Astrocyte of the spinal cord (primary cell): ENCODE measurements at regions not wholly inside any gene's neighbourhood (a gene's known extent, or its start where the extent isn't known, plus 50 kb on each side); places are given as distances from the start of the nearest gene placed in this dataset.

Experiments used
- DNase-seq: peaks from one replicate; pipeline ENCODE4 v3.0.0; 2011; ENCODE audit warnings: low read depth, low spot score
- H3K4me3 ChIP-seq: 2 replicates; pipeline ENCODE4 v1.5.1; 2011; ENCODE audit warnings: low read depth, mild to moderate bottlenecking, low read length, moderate library complexity
- in situ Hi-C: cut with HindIII; loops from 2 replicates; pipeline ENCODE4 v1.10.0; 2017; ENCODE audit warnings: low sequenced_read_pairs
- TF ChIP-seq, protein P1 (sequence below): IDR thresholded peaks from 2 replicates; pipeline ENCODE4 v1.5.1; 2012; ENCODE audit warnings: low read depth, mild to moderate bottlenecking, low read length, inconsistent platforms

DNA sequence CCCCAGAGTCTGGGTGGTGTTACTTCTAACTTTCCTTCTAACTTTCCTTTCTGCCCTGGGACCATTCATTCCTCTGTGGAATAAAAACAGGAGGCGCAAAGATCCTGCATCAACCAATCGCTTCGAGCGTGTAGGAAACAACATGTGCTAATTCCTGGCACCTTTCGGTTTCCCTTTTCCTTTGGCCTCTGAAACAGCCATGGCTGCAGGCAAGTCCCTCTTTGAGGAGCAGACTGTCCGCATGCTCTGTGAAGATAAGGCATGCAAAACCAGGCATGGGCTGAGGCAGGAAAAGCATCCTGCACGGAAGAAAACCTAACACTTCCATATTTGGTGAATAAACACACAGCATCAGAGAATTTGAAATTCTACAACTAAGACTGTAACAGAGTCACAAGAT lies 128.3 kb downstream of the HSD17B3 start:
- TF ChIP-seq, protein P1, sequence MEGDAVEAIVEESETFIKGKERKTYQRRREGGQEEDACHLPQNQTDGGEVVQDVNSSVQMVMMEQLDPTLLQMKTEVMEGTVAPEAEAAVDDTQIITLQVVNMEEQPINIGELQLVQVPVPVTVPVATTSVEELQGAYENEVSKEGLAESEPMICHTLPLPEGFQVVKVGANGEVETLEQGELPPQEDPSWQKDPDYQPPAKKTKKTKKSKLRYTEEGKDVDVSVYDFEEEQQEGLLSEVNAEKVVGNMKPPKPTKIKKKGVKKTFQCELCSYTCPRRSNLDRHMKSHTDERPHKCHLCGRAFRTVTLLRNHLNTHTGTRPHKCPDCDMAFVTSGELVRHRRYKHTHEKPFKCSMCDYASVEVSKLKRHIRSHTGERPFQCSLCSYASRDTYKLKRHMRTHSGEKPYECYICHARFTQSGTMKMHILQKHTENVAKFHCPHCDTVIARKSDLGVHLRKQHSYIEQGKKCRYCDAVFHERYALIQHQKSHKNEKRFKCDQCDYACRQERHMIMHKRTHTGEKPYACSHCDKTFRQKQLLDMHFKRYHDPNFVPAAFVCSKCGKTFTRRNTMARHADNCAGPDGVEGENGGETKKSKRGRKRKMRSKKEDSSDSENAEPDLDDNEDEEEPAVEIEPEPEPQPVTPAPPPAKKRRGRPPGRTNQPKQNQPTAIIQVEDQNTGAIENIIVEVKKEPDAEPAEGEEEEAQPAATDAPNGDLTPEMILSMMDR, result no peak
- no peak for DNase-seq
- no peak overlapping the region for H3K4me3 ChIP-seq
- in situ Hi-C loops, result no loop called here

DNA sequence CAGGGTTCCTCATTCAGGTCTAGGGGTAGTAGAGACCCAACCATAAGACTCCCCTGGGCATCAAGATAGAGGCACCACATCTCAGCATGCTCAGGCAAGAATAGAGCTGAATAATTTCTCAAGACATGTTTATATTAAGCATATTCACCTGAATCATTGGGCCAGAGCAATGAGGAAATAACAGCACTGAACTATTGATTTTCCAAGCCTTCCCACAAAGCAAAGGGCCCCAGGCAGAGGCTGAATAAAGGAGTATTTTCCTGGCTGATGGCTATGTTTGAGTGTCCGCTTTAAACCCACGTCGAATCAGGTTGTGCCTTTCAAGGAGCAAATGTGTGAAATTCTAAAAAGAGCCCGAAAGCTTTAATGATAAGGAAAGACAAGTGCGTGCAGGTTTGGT lies 129.2 kb downstream of the HSD17B3 start:
- TF ChIP-seq, protein P1, result no peak
- no peak overlapping the region for H3K4me3 ChIP-seq
- no peak for DNase-seq
- in situ Hi-C loops, result no loop called here

DNA sequence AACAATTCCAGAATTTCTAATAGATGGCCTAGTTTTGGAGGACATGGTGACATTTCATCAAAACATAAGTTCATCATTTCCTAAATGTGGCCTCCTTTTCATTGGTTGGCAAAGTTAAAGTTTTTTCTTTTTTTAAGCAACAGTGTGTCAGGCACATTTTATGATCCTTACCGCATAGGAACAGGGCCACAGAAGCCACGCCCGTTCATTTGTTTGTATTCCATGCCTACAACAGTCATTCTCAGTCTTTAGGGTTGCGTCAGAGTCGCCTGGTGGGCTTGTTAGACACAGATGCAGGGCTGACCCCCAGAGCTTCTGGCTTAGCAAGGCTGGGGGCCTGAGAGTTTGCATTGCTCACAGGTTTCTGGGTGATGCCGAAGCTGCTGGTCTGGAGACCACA lies 130.2 kb downstream of the HSD17B3 start:
- no peak for DNase-seq
- H3K4me3 ChIP-seq, result no peak overlapping the region
- TF ChIP-seq, protein P1, result no peak
- in situ Hi-C loops, result no loop called here

DNA sequence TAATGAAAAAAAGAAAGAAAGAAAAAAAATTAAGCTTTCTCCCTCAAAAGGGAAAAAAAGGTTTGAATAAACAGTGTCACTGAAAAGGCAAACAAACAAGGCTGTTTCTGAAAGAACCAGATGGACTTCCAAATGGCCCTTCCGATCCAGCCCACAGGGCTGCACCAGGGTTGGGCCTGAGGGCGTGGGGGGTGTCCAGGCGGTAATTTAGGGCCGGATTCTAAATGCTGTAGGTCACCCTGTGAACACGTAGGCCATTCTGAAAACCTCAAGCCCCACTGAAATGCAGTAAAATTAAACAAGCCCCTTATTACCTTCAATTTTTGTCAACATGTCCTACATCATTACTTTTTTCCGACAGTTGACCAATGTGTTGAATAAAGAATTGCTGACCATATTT lies 132.1 kb downstream of the HSD17B3 start:
- no peak overlapping the region for H3K4me3 ChIP-seq
- in situ Hi-C loops, result no loop called here
- DNase-seq, result no peak
- TF ChIP-seq, protein P1, result no peak

DNA sequence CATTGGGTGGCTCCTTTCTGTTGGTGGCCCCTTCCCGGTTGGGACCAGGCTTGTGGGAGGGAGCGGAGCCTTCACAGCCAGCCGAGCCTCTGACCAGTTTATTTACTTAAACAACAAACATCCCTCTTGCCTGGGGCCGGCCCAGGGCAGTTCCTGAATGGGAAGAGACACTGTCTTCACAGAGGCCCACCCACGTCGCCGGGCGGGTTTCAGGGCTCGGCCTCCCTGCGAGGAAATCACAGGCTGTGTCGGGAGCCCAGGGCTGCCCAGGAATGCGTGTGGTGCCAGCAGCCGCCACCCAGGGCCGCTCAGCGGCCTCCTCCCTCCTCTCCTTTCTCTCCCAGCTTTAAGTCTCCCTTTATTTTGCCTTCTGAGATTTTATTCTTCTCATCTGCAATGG lies 132.5 kb downstream of the HSD17B3 start:
- no peak overlapping the region for H3K4me3 ChIP-seq
- peak; percentile 26 for DNase-seq
- in situ Hi-C loops, result no loop called here
- TF ChIP-seq, protein P1, result no peak

DNA sequence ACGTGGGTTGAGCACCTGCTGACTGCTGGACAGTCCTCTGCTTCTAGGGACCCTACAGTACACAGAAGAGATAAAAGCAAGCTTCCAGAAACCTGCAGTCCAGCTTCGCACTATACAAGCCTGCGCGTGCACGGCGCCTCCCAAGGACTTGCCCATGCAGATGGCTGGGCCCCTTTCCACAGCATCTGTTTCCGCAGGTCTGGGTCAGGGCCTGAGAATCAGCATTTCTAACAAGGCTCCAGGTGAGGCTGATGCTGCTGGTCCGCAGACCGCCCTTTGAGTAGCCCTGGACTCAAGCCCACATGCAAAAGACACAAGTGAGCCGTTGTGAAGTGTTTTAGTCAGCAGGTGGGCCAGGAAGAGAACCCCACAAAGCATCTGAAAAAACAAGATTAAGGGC lies 133.1 kb downstream of the HSD17B3 start:
- DNase-seq, result no peak
- in situ Hi-C loops, result no loop called here
- TF ChIP-seq, protein P1, result no peak

DNA sequence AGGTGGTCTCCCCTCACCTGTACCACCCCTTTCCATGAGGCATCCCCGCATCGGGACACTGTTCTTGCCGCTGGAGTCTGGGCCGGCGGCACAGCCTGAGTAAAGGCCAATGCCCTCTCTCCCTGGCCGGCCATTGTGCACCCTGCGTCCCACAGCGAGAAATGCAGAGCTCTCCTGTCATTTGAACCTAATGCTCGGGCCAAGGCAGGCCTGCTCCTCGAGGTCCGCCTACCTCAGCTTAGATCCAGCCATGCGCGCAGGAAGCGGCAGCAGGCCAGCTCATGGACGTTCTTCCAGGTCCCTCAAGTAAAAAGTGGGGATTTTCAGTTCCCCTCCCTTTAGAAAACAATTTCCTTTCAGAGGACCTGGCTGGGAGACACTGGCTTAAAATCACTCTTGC lies 135.0 kb downstream of the HSD17B3 start:
- H3K4me3 ChIP-seq, result no peak overlapping the region
- in situ Hi-C loops, result no loop called here
- no peak for DNase-seq
- TF ChIP-seq, protein P1, result no peak

More for the DNA sequence above, 133.1 kb downstream of the HSD17B3 start:
- no peak overlapping the region for H3K4me3 ChIP-seq
